SK-N-MC (cell line): ENCODE measurements at regions not wholly inside any gene's neighbourhood (a gene's known extent, or its start where the extent isn't known, plus 50 kb on each side); places are given as distances from the start of the nearest gene placed in this dataset.
"Not testable (repeated sequence)": the region's sequence is repeated elsewhere in the genome, so short reads cannot be mapped to it uniquely, and the experiment has no call there.

Experiments
- DNase-seq: peaks from one replicate; pipeline ENCODE4 v3.0.0-alpha.2; 2011; ENCODE audit warnings: low read depth, low spot score
- H3K27ac ChIP-seq: fragments of 200-600 bp; sonication (generic); 2 replicates; pipeline ENCODE4 v1.5.1; 2016; ENCODE audit warnings: mixed run types
- H3K36me3 ChIP-seq: fragments of 200-600 bp; sonication (generic); 2 replicates; pipeline ENCODE4 v1.6.1; 2017; ENCODE audit warnings: antibody characterized with exemption, low read length, mixed read lengths; ENCODE audit not compliant: insufficient read depth
- H3K4me3 ChIP-seq: fragments of 200-600 bp; sonication (generic); 2 replicates; pipeline ENCODE4 v1.5.1; 2016
- H3K9ac ChIP-seq: fragments of 200-600 bp; sonication (generic); 2 replicates; pipeline ENCODE4 v1.8.0; 2017; ENCODE audit warnings: mixed run types, mixed read lengths; ENCODE audit not compliant: insufficient read length
- H3K9me3 ChIP-seq: fragments of 200-600 bp; sonication (generic); 2 replicates; pipeline ENCODE4 v1.6.1; 2017; ENCODE audit warnings: low read depth, mild to moderate bottlenecking, antibody characterized with exemption, low read length, moderate library complexity, mixed read lengths
- EZH2 ChIP-seq: fragments of 200-600 bp; sonication (generic); IDR thresholded peaks from one replicate; pipeline ENCODE4 v1.6.1; 2017; ENCODE audit warnings: antibody characterized with exemption
- FOXP2 ChIP-seq: optimal IDR thresholded peaks from 2 replicates; pipeline ENCODE3; 2011; ENCODE audit warnings: mild to moderate bottlenecking, moderate library complexity; ENCODE audit not compliant: insufficient read depth; ENCODE audit errors: extremely low read length, control extremely low read depth
- POLR2AphosphoS5 ChIP-seq: IDR thresholded peaks from 2 replicates; pipeline ENCODE4 v1.6.1; 2012; ENCODE audit warnings: mild to moderate bottlenecking, low read depth, low read length, borderline replicate concordance

DNA sequence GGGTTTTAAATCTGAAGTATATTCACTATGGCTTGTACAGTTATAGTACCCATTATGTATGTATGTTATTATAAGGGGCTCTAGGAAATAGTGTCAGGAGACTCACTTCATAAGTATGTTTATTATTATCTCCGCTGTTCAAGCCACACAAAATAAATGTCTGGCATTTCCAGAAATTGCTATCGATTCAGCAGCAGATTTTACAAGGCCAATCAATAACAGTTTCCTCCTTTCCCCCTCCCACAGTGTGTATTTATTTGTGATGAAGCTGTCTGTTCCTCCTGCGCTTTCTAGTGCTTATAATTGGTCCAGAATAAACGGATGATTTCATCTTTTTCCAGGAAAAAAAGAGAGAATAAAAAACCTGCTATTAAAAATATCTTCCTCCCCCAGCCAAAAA lies 134.2 kb upstream of the LPP start:
- H3K27ac ChIP-seq, result no peak overlapping the region
- no peak overlapping the region for H3K9ac ChIP-seq
- H3K36me3 ChIP-seq, result no peaks in the 10 kb centered on the region
- no peak overlapping the region for H3K4me3 ChIP-seq
- TF ChIP-seq FOXP2, result no peak
- TF ChIP-seq POLR2AphosphoS5, result no peak
- TF ChIP-seq EZH2, result no peak
- H3K9me3 ChIP-seq, result no peaks in the 10 kb centered on the region
- no peak for DNase-seq

DNA sequence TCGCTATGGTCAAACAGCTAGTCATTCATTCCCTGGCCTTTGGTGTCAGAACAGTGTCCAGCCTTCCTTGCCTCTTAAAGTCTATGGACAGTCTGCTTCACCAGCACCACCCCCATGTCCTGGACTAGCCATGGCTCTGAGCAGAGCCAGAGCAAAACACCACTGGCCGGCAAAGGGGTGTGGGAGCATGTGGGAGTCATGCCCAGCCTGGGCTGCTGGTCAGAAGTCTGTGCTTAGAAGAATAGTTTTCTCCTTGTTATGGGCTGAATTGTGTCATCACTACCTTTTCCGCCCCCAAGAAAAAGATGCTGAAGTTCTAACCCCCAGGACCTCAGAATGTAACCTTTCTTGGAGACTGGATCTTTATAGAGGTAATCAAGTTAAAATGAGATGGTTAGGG lies 132.9 kb upstream of the LPP start:
- H3K27ac ChIP-seq, result no peak overlapping the region
- H3K4me3 ChIP-seq, result no peak overlapping the region
- no peak overlapping the region for H3K9ac ChIP-seq
- H3K36me3 ChIP-seq, result no peaks in the 10 kb centered on the region
- TF ChIP-seq POLR2AphosphoS5 (no peak), EZH2 (no peak), FOXP2 (no peak)
- DNase-seq, result no peak
- no peaks in the 10 kb centered on the region for H3K9me3 ChIP-seq

DNA sequence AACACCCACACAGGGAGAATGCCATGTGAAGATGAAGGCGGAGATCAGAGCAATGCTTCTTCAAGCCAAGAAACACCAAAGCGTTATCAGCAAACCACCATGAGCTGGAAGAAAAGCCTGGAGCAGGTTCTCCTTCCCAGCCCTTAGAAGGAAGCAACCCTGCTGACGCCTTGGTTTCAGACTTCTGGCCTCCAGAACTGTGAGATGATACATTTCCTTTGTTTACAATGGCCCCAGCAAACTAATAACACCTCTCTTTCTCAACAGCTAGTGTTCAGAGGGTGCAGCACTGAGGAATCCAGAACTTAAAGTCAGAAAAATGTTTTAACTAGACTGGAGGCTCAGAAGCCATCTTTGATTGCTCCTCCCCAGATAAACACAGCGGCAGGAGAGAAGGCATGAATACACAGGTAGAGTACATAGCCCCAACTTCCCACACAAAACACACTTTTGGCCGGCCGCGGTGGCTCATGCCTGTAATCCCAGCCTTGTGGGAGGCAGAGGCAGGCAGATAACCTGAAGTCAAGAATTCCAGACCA lies 132.4 kb upstream of the LPP start:
- no peaks in the 10 kb centered on the region for H3K9me3 ChIP-seq
- TF ChIP-seq EZH2, result no peak
- no peak for TF ChIP-seq POLR2AphosphoS5
- no peak for TF ChIP-seq FOXP2
- no peak overlapping the region for H3K9ac ChIP-seq
- DNase-seq, result no peak
- H3K27ac ChIP-seq, result no peak overlapping the region
- no peaks in the 10 kb centered on the region for H3K36me3 ChIP-seq
- H3K4me3 ChIP-seq, result no peak overlapping the region

DNA sequence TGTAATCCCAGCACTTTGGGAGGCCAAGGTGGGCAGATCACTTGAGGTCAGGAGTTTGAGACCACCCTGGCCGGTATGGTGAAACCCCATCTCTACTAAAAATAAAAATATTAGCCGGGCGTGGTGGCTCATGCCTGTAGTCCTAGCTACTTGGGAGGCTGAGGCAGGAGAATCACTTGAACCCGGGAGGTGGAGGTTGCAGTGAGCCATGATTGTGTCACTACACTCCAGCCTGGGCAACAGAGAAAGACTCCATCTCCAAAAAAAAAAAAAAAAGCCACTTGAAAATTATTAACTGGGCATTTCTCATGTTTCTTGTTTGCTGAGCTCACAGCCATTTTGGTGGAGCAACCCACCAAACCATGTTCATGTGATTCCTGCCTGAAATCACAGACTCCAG lies 131.1 kb upstream of the LPP start:
- not testable (repeated sequence) for H3K9ac ChIP-seq, DNase-seq, H3K9me3 ChIP-seq, H3K27ac ChIP-seq, H3K4me3 ChIP-seq, H3K36me3 ChIP-seq

DNA sequence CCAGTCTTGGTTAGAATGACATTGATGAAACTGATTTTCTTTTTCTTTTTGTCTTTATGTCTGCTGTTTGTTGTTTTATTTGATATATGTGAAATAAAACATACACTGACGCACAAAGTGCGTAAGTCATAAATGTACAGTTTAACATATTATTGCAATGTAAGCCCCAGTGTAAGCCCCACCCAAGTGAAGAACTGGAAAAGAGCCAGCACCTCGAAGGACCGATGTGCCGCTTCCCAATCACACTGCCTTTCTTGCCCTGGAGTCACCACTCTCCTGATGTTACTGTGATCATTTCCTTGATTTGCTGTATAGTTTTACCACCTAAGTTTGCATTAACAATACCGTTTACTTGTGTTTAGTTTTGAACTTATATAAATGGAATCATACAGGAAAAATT lies 128.4 kb upstream of the LPP start:
- TF ChIP-seq POLR2AphosphoS5 (no peak), FOXP2 (no peak), EZH2 (no peak)
- DNase-seq, result no peak
- no peaks in the 10 kb centered on the region for H3K9me3 ChIP-seq
- no peak overlapping the region for H3K9ac ChIP-seq
- no peaks in the 10 kb centered on the region for H3K36me3 ChIP-seq
- H3K4me3 ChIP-seq, result no peak overlapping the region
- H3K27ac ChIP-seq, result no peak overlapping the region

DNA sequence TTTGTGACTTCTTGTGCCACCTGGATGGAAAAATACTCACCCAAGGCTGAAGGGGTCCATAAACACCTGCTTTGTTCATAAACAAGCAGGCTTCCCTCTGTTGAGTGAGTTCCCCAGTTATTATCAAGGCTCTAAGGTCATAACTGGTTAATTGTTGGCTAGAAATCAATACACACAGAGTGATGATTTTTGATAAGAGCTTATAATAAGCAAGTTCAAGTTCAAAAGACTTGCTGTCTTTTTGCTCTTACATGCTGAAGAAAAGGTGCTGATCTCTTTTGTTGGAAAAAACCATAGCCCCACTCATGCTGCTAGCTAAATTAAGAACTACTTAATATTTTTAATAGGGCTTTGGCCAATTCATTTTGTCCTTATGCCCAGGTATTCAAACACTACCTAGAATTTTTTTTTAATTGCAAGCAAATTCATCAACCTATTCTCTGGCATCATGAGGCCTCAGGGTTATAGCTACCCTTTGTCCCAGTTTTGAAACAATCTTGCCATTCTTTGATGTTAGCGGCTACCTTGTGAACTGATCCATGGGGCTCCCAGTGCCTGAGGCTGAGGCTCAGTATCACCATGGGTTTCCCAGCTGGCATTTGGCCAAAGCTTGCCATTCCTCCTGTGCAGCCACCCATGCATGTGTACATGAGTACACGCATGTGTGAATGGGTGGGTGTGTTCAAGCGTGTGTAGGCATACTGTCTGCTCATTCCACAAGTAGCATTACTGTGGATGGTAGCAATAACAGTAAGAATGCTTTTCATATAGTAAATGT lies 127.6 kb upstream of the LPP start:
- no peak for TF ChIP-seq POLR2AphosphoS5
- TF ChIP-seq EZH2, result no peak
- no peak for TF ChIP-seq FOXP2
- no peak for DNase-seq
- Histone ChIP-seq H3K4me3 (no peak overlapping the region), H3K36me3 (no peaks in the 10 kb centered on the region), H3K9ac (no peak overlapping the region), H3K9me3 (no peaks in the 10 kb centered on the region), H3K27ac (no peak overlapping the region)

DNA sequence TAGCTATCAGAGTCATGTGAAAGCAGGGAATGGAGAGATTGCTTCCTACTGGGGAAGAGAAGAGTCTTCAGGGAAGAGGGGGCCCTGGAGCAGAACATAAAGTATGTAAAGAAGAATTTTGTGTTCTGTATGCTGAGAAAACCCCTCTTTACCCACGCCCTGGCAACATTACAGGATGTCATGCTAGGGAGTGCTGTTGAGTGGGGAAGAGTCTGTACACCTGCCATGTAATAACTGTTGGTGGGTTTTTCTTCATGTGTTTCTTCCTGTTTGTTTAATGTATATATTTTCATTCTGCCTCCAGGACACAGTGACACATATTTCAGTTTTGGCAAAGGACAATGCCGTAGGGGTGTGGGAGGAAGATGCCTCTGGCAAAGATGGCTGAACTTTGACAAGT lies 122.8 kb upstream of the LPP start:
- no peak overlapping the region for H3K27ac ChIP-seq

DNA sequence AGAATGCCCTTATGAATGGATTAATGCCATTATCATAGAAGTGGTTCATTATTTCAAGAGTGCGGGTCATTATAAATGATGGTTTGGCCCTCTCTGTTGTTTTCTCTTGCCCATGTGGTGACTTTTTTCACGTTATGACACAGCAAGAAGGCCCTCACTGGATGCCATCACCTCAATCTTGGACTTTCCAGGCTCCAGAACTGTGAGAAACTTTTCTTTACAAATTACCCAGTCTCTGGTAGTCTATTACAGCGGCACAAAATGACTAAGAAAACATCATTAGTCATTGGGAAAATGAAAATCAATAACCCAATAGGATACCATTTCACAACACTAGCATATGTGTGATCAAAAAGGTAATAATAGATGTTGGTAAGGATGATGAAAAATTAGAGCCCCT lies 119.0 kb upstream of the LPP start:
- Histone ChIP-seq H3K27ac (no peak overlapping the region), H3K9me3 (no peaks in the 10 kb centered on the region), H3K4me3 (no peak overlapping the region), H3K36me3 (no peaks in the 10 kb centered on the region), H3K9ac (no peak overlapping the region)
- TF ChIP-seq POLR2AphosphoS5, result no peak
- TF ChIP-seq EZH2, result no peak
- TF ChIP-seq FOXP2, result no peak
- no peak for DNase-seq

More for the DNA sequence above, 122.8 kb upstream of the LPP start:
- H3K9ac ChIP-seq, result no peak overlapping the region
- no peaks in the 10 kb centered on the region for H3K36me3 ChIP-seq
- no peak for DNase-seq
- no peaks in the 10 kb centered on the region for H3K9me3 ChIP-seq
- H3K4me3 ChIP-seq, result no peak overlapping the region
- TF ChIP-seq FOXP2 (no peak), POLR2AphosphoS5 (no peak), EZH2 (no peak)
